NT2/D1 (cell line): ENCODE measurements at regions not wholly inside any gene's neighbourhood (a gene's known extent, or its start where the extent isn't known, plus 50 kb on each side); places are given as distances from the start of the nearest gene placed in this dataset.

Experiments used
- SUZ12 ChIP-seq: IDR thresholded peaks from 2 replicates; pipeline ENCODE4 v1.6.1; 2011; ENCODE audit not compliant: insufficient read length, insufficient read depth; ENCODE audit errors: extremely low read depth
- YY1 ChIP-seq: IDR thresholded peaks from 2 replicates; pipeline ENCODE4 v1.6.1; 2011; ENCODE audit not compliant: insufficient read length, insufficient read depth
- ZNF274 ChIP-seq: IDR thresholded peaks from 2 replicates; pipeline ENCODE4 v1.6.1; 2011; ENCODE audit warnings: mild to moderate bottlenecking, low read depth, low read length

GRCh38 chr11:39304586-39304985, 2154.9 kb downstream of the LRRC4C start:
- TF ChIP-seq SUZ12 (no peak), YY1 (no peak), ZNF274 (no peak)
